Esophagus muscularis mucosa (tissue), 4 donors: ENCODE measurements at regions not wholly inside any gene's neighbourhood (a gene's known extent, or its start where the extent isn't known, plus 50 kb on each side); places are given as distances from the start of the nearest gene placed in this dataset.

Experiments used
- DNase-seq: peaks from one replicate; pipeline ENCODE4 v3.0.0-alpha.2; 2017; ENCODE audit errors: extremely low spot score
- H3K27ac ChIP-seq, 4 donors: fragments of 200-600 bp; sonication (generic); replicated peaks in 1 of 4; 1 replicate in 3 of 4; 2 replicates in 1 of 4; pipeline ENCODE4 v1.5.1; 2016 to 2019; ENCODE audit warnings: mild to moderate bottlenecking in 1 of 4
- H3K27me3 ChIP-seq, 4 donors: fragments of 200-600 bp; sonication (generic); one replicate each; pipeline versions ENCODE4 v1.5.1 to v1.6.0; 2016 to 2019
- H3K36me3 ChIP-seq, 4 donors: fragments of 200-600 bp; sonication (generic); one replicate each; pipeline ENCODE4 v1.5.1; 2016 to 2019
- H3K4me1 ChIP-seq, 4 donors: fragments of 200-600 bp; sonication (generic); one replicate each; pipeline ENCODE4 v1.5.1; 2016 to 2019
- H3K4me3 ChIP-seq, 4 donors: fragments of 200-600 bp; sonication (generic); 1 replicate in 2 of 4; 2 replicates in 2 of 4; pipeline ENCODE4 v1.5.1; 2016 to 2019; ENCODE audit warnings: mild to moderate bottlenecking in 4 of 4, moderate library complexity in 1 of 4
- H3K9me3 ChIP-seq, 4 donors: fragments of 200-600 bp; sonication (generic); 1 replicate in 3 of 4; 2 replicates in 1 of 4; pipeline ENCODE4 v1.5.1; 2016 to 2019
- CTCF ChIP-seq, 3 experiments: fragments of 200-600 bp in 2 of 3; fragments of 450-650 bp in 1 of 3; sonication (generic) in 2 of 3; IDR thresholded peaks; one replicate each; pipeline ENCODE4 v1.5.1; 2017 to 2019; ENCODE audit warnings: antibody characterized with exemption in 3 of 3, mild to moderate bottlenecking in 2 of 3, moderate library complexity in 1 of 3
- EP300 ChIP-seq: sonication (generic); formaldehyde crosslinking; IDR thresholded peaks from one replicate; pipeline ENCODE4 v1.6.1; 2017; ENCODE audit warnings: antibody characterized with exemption
- POLR2A ChIP-seq: fragments of 450-650 bp; IDR thresholded peaks from one replicate; pipeline ENCODE4 v1.6.1; 2017; ENCODE audit warnings: antibody characterized with exemption, moderate library complexity, mild to moderate bottlenecking, low read depth
- POLR2AphosphoS5 ChIP-seq, 2 donors: sonication (generic); formaldehyde crosslinking; IDR thresholded peaks; one replicate each; pipeline ENCODE4 v1.6.1; 2017; ENCODE audit warnings: antibody characterized with exemption in 2 of 2
- WGBS: methylation state at CpG from one replicate; pipeline ENCODE4 v1.1.5; 2018; 5-methylcytosine and 5-hydroxymethylcytosine counted together
- intact Hi-C: fragments of 100-400 bp; cut with DNase I; formaldehyde crosslinking; loops from one replicate; pipeline ENCODE4 v1.15.1; 2023

DNA sequence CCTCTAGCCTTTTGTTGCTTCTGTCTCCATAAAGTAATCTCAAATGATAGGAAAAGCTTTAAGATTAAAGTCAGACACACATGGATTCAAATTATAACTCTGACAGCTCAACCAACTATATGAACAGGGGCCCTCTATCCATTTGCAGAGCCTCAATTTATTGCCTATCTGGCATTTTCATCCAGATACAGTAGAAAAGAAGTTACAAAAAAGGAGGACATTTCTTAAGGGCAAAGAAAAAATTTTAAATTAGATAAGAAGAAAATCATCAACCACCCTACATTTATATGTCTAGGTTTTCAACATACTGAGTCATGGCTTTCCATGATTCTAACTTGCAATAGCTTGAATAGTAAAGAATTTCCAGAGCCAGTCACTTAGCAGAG lies 567.2 kb downstream of the CAAP1 start:
- no peak for TF ChIP-seq POLR2A
- TF ChIP-seq POLR2AphosphoS5 (IDR thresholded peaks at IDR 0.05), result no peak
- TF ChIP-seq EP300, result no peak
- no peak for TF ChIP-seq CTCF (IDR thresholded peaks at IDR 0.05)
- intact Hi-C loops, result loop anchor here (5.0 kb wide), 1 partner anchor 363 kb away; no protein-coding TSS in a partner anchor
- peak overlapping the region in 1 of 4 donors; percentile 35 for H3K27ac ChIP-seq

DNA sequence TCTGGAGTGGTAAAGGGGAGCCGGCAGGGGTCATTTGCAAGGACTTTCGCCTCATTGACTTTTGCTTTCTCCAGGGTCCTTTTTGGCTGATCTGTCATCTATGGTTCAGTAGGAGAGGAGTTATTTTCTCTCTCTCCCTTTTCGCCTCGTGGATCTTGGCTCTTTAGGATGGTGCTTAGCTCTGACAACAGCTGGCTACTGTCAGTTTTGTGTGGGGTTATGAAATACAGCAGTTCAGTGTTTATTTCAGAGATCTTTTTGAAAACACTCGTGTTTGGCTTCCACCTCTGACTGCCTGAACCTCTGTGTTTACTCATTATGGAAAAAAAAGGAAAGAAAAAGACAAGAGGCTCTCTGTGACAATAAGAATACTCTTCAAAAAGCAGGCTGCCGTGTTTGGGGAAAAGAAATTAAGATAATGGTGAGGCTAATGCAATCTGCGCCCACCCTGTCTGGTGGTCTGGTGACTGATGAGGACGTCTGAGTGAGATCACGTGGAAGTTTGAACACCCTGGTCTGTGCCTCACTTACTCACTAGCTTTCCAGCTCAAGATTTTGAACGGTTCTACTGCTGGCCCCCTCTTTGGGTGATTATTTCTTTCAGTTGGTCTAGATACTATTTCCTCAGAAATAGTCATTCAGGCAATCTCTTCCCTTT lies 567.7 kb downstream of the CAAP1 start:
- Histone ChIP-seq H3K9me3 (no peaks in the 10 kb centered on the region), H3K4me3 (no peak overlapping the region), H3K27ac (peak overlapping the region in 2 of 4 donors; percentile 22 to 35), H3K36me3 (no peaks in the 10 kb centered on the region), H3K4me1 (peaks cover 0 to 26% (median 20%) of the 10 kb centered on the region in 4 donors), H3K27me3 (no peaks in the 10 kb centered on the region)
- WGBS, result 40% methylated on average over 10 of the region's 10 CpGs
- intact Hi-C loops, result loop anchor here (5.0 kb wide), 1 partner anchor 363 kb away; no protein-coding TSS in a partner anchor
- no peak for DNase-seq
- TF ChIP-seq CTCF (IDR thresholded peaks at IDR 0.05), result no peak
- TF ChIP-seq POLR2A, result no peak
- no peak for TF ChIP-seq EP300
- no peak for TF ChIP-seq POLR2AphosphoS5 (IDR thresholded peaks at IDR 0.05)

More for the DNA sequence above, 567.2 kb downstream of the CAAP1 start:
- no peaks in the 10 kb centered on the region for H3K9me3 ChIP-seq
- peaks cover 0 to 26% (median 20%) of the 10 kb centered on the region in 4 donors for H3K4me1 ChIP-seq
- no peak for DNase-seq
- no peak overlapping the region for H3K4me3 ChIP-seq
- no peaks in the 10 kb centered on the region for H3K36me3 ChIP-seq
- no peaks in the 10 kb centered on the region for H3K27me3 ChIP-seq

DNA sequence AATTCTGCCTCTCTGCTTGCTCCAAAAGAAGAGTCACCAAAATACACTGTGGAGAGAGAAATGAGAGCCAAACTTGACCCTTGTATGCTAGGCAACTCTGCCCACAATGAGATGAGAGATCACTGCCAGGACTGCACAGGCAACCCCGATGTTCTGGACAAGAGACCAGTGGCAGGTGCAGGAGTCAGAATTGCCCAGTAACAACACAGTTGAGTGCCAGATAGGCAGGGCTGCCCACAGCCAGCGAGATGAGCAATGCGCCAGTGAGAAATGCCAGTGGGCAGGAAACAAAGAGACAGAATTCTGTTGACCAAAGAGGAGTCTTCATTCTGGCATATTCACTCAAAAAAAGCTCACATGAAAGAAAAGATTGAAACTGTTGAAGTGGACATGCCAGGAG lies 570.7 kb downstream of the CAAP1 start:
- intact Hi-C loops, result no loop called here
- TF ChIP-seq POLR2AphosphoS5 (IDR thresholded peaks at IDR 0.05), result no peak
- TF ChIP-seq POLR2A, result no peak
- TF ChIP-seq CTCF (IDR thresholded peaks at IDR 0.05), result no peak
- no peak for TF ChIP-seq EP300
- H3K4me1 ChIP-seq, result peaks cover 0 to 26% (median 20%) of the 10 kb centered on the region in 4 donors

GRCh38 chr9:26319859-26320258 lies 572.7 kb downstream of the CAAP1 start:
- H3K27me3 ChIP-seq, result no peaks in the 10 kb centered on the region
- no peak for DNase-seq
- H3K27ac ChIP-seq, result no peak overlapping the region
- peaks cover 0 to 10% (median 5%) of the 10 kb centered on the region in 4 donors for H3K4me1 ChIP-seq
- intact Hi-C loops, result no loop called here
- TF ChIP-seq CTCF (IDR thresholded peaks at IDR 0.05) (no peak), POLR2AphosphoS5 (IDR thresholded peaks at IDR 0.05) (no peak), EP300 (no peak), POLR2A (no peak)
- no peak overlapping the region for H3K4me3 ChIP-seq
- no peaks in the 10 kb centered on the region for H3K9me3 ChIP-seq
- no peaks in the 10 kb centered on the region for H3K36me3 ChIP-seq
- WGBS, result 88% methylated on average over 3 of the region's 3 CpGs

More for the DNA sequence above, 570.7 kb downstream of the CAAP1 start:
- H3K27me3 ChIP-seq, result no peaks in the 10 kb centered on the region
- DNase-seq, result no peak
- no peaks in the 10 kb centered on the region for H3K9me3 ChIP-seq
- H3K36me3 ChIP-seq, result no peaks in the 10 kb centered on the region
- H3K27ac ChIP-seq, result no peak overlapping the region
- H3K4me3 ChIP-seq, result no peak overlapping the region
- WGBS, result 97% methylated on average over 3 of the region's 3 CpGs

GRCh38 chr9:26313108-26313507 lies 579.5 kb downstream of the CAAP1 start:
- H3K36me3 ChIP-seq, result no peaks in the 10 kb centered on the region
- DNase-seq, result no peak
- WGBS, result 82% methylated on average over 1 of the region's 1 CpG
- H3K4me1 ChIP-seq, result no peaks in the 10 kb centered on the region
- intact Hi-C loops, result no loop called here
- no peak for TF ChIP-seq EP300
- no peak for TF ChIP-seq CTCF (IDR thresholded peaks at IDR 0.05)
- TF ChIP-seq POLR2A, result no peak
- H3K9me3 ChIP-seq, result no peaks in the 10 kb centered on the region
- H3K4me3 ChIP-seq, result no peak overlapping the region
- H3K27ac ChIP-seq, result no peak overlapping the region
- H3K27me3 ChIP-seq, result no peaks in the 10 kb centered on the region
